HEK293 (cell line): ENCODE measurements at regions not wholly inside any gene's neighbourhood (a gene's known extent, or its start where the extent isn't known, plus 50 kb on each side); places are given as distances from the start of the nearest gene placed in this dataset.

Experiments
- CTCF ChIA-PET: fragments of 350-600 bp; formaldehyde crosslinking; extraction: SDS; loops from one replicate; lab custom pipeline; 2021; ENCODE audit warnings: antibody characterized with exemption; lab: Yijun Ruan, JAX
- POLR2A ChIA-PET: fragments of 300-600 bp; formaldehyde crosslinking; extraction: SDS; loops from one replicate; lab custom pipeline; 2020; ENCODE audit warnings: antibody characterized with exemption, inconsistent platforms; lab: Yijun Ruan, JAX
- H3K27ac ChIP-seq: fragments of 200-500 bp; sonication (Bioruptor generic); 2 replicates; pipeline ENCODE4 v1.5.1; 2014; ENCODE audit warnings: low read depth, low read length, control low read depth, inconsistent platforms; ENCODE audit errors: extremely low read depth
- H3K36me3 ChIP-seq, 2 experiments: fragments of 200-500 bp in 1 of 2; sonication (Bioruptor generic) in 1 of 2; 1 replicate in 1 of 2; 2 replicates in 1 of 2; pipeline ENCODE4 v1.5.1; 2014 to 2017; ENCODE audit warnings: inconsistent platforms in 2 of 2, low read length in 2 of 2; ENCODE audit not compliant: control insufficient read depth in 2 of 2, insufficient read depth in 1 of 2
- H3K4me1 ChIP-seq: fragments of 200-500 bp; sonication (Bioruptor generic); 2 replicates; pipeline ENCODE4 v1.5.1; 2014; ENCODE audit warnings: mild to moderate bottlenecking, low read length, inconsistent platforms; ENCODE audit not compliant: control insufficient read depth, insufficient read depth
- H3K4me3 ChIP-seq: 2 replicates; pipeline ENCODE4 v1.5.1; 2011; ENCODE audit warnings: low read depth, mild to moderate bottlenecking, control low read depth, low read length, moderate library complexity
- H3K9me3 ChIP-seq: fragments of 200-500 bp; sonication (Bioruptor generic); 2 replicates; pipeline ENCODE4 v1.5.1; 2014; ENCODE audit warnings: low read depth, low read length, inconsistent platforms; ENCODE audit not compliant: control insufficient read depth, insufficient read depth
- GFI1B ChIP-seq: fragments of 450-650 bp; formaldehyde crosslinking; IDR thresholded peaks from 2 replicates; pipeline ENCODE4 v1.5.1; 2016; ENCODE audit warnings: missing biosample characterization, missing genetic modification characterization
- GLI4 ChIP-seq: fragments of 450-650 bp; formaldehyde crosslinking; IDR thresholded peaks from 2 replicates; pipeline ENCODE4 v1.5.1; 2016; ENCODE audit warnings: missing biosample characterization, missing genetic modification characterization
- MYNN ChIP-seq: fragments of 450-650 bp; formaldehyde crosslinking; IDR thresholded peaks from 2 replicates; pipeline ENCODE4 v1.5.1; 2016; ENCODE audit warnings: missing biosample characterization, missing genetic modification characterization, borderline replicate concordance
- MZF1 ChIP-seq: fragments of 450-650 bp; formaldehyde crosslinking; IDR thresholded peaks from 2 replicates; pipeline ENCODE4 v1.5.1; 2017; ENCODE audit warnings: missing biosample characterization, missing genetic modification characterization, borderline replicate concordance
- OVOL3 ChIP-seq: fragments of 450-650 bp; formaldehyde crosslinking; IDR thresholded peaks from 2 replicates; pipeline ENCODE4 v1.5.1; 2016; ENCODE audit warnings: missing biosample characterization, missing genetic modification characterization
- TRIM28 ChIP-seq: IDR thresholded peaks from 2 replicates; pipeline ENCODE4 v1.6.1; 2011; ENCODE audit warnings: low read length, control low read depth, borderline replicate concordance
- WT1 ChIP-seq: fragments of 450-650 bp; formaldehyde crosslinking; IDR thresholded peaks from 2 replicates; pipeline ENCODE4 v1.5.1; 2016; ENCODE audit warnings: missing biosample characterization, missing genetic modification characterization
- ZBTB1 ChIP-seq: fragments of 450-650 bp; formaldehyde crosslinking; IDR thresholded peaks from 2 replicates; pipeline ENCODE4 v1.5.1; 2016; ENCODE audit warnings: missing biosample characterization, missing genetic modification characterization
- ZBTB6 ChIP-seq: fragments of 450-650 bp; formaldehyde crosslinking; IDR thresholded peaks from 2 replicates; pipeline ENCODE4 v1.5.1; 2017; ENCODE audit warnings: missing biosample characterization, missing genetic modification characterization
- ZNF133 ChIP-seq: fragments of 450-650 bp; formaldehyde crosslinking; IDR thresholded peaks from 2 replicates; pipeline ENCODE4 v1.5.1; 2016; ENCODE audit warnings: missing biosample characterization, missing genetic modification characterization
- ZNF155 ChIP-seq: fragments of 450-650 bp; formaldehyde crosslinking; IDR thresholded peaks from 2 replicates; pipeline ENCODE4 v1.5.1; 2016; ENCODE audit warnings: missing biosample characterization, missing genetic modification characterization
- ZNF16 ChIP-seq: fragments of 450-650 bp; formaldehyde crosslinking; IDR thresholded peaks from 2 replicates; pipeline ENCODE4 v1.5.1; 2016; ENCODE audit warnings: low read depth, missing biosample characterization, missing genetic modification characterization
- ZNF221 ChIP-seq: fragments of 450-650 bp; formaldehyde crosslinking; IDR thresholded peaks from 2 replicates; pipeline ENCODE4 v1.5.1; 2017; ENCODE audit warnings: missing biosample characterization, missing genetic modification characterization, borderline replicate concordance
- ZNF223 ChIP-seq: fragments of 450-650 bp; formaldehyde crosslinking; IDR thresholded peaks from 2 replicates; pipeline ENCODE4 v1.5.1; 2016; ENCODE audit warnings: missing biosample characterization, missing genetic modification characterization
- ZNF24 ChIP-seq: fragments of 450-650 bp; formaldehyde crosslinking; IDR thresholded peaks from 2 replicates; pipeline ENCODE4 v1.5.1; 2016; ENCODE audit warnings: missing biosample characterization, missing genetic modification characterization
- ZNF513 ChIP-seq: fragments of 450-650 bp; IDR thresholded peaks from 2 replicates; pipeline ENCODE4 v1.5.1; 2018; ENCODE audit warnings: missing biosample characterization, missing genetic modification characterization
- ZNF514 ChIP-seq: fragments of 450-650 bp; formaldehyde crosslinking; IDR thresholded peaks from 2 replicates; pipeline ENCODE4 v1.5.1; 2016; ENCODE audit warnings: missing biosample characterization, missing genetic modification characterization
- ZNF621 ChIP-seq: fragments of 450-650 bp; formaldehyde crosslinking; IDR thresholded peaks from 2 replicates; pipeline ENCODE4 v1.5.1; 2017; ENCODE audit warnings: missing biosample characterization, missing genetic modification characterization
- ZSCAN18 ChIP-seq: fragments of 450-650 bp; formaldehyde crosslinking; IDR thresholded peaks from 2 replicates; pipeline ENCODE4 v1.5.1; 2016; ENCODE audit warnings: missing biosample characterization, missing genetic modification characterization

GRCh38 chr15:80339601-80340000 is 64.6 kb upstream of the ARNT2 start:
- ChIA-PET POLR2A (no interaction called here), CTCF (no interaction called here)
- H3K27ac ChIP-seq, result no peak overlapping the region
- no peaks in the 10 kb centered on the region for H3K9me3 ChIP-seq
- TF ChIP-seq ZNF16 (tag by site-specific recombination) (no peak), TRIM28 (no peak), MYNN (tag by site-specific recombination) (no peak), ZBTB1 (no peak), ZBTB6 (no peak), ZNF223 (no peak)
- no peak overlapping the region for H3K4me3 ChIP-seq
- H3K4me1 ChIP-seq, result no peaks in the 10 kb centered on the region
- H3K36me3 ChIP-seq, result no peaks in the 10 kb centered on the region

- POLR2A ChIA-PET, result no interaction called here
- TF ChIP-seq ZNF514, result no peak
- no peak for TF ChIP-seq MZF1 (tag by site-specific recombination)
- TF ChIP-seq ZNF621, result no peak
- no peak for TF ChIP-seq ZSCAN18
- no peak for TF ChIP-seq ZNF221
- no peak for TF ChIP-seq ZNF513 (tag by site-specific recombination)
- TF ChIP-seq, all 188 proteins: peak for 0
- Histone ChIP-seq H3K4me3 (no peak overlapping the region), H3K9me3 (no peaks in the 10 kb centered on the region), H3K36me3 (no peaks in the 10 kb centered on the region), H3K27ac (no peak overlapping the region), H3K4me1 (no peaks in the 10 kb centered on the region)
- CTCF ChIA-PET, result no interaction called here
These were observed 62.0 kb upstream of the ARNT2 start for GRCh38 chr15:80342148-80342547.

GRCh38 chr15:80343554-80343992 is 60.6 kb upstream of the ARNT2 start:
- H3K4me1 ChIP-seq, result no peaks in the 10 kb centered on the region
- ChIA-PET POLR2A (interaction anchor here (0.6 kb wide), 1 partner anchor 385 kb away, joined by 5 read pairs; no protein-coding TSS in a partner anchor), CTCF (interaction anchor here (1.9 kb wide), 1 partner anchor 34 kb away, joined by 4 read pairs; no protein-coding TSS in a partner anchor)
- H3K36me3 ChIP-seq, result no peaks in the 10 kb centered on the region
- no peak for TF ChIP-seq ZNF24 (tag by site-specific recombination)
- TF ChIP-seq GLI4 (tag by site-specific recombination), result no peak
- no peak for TF ChIP-seq OVOL3 (tag by site-specific recombination)
- no peak for TF ChIP-seq ZNF155 (tag by site-specific recombination)
- TF ChIP-seq ZNF133 (tag by site-specific recombination), result no peak
- TF ChIP-seq GFI1B (tag by site-specific recombination), result no peak
- no peak for TF ChIP-seq WT1 (tag by site-specific recombination)
- H3K27ac ChIP-seq, result no peak overlapping the region
- no peaks in the 10 kb centered on the region for H3K9me3 ChIP-seq
- no peak overlapping the region for H3K4me3 ChIP-seq
